Erythroblast (primary cell): ENCODE measurements at regions not wholly inside any gene's neighbourhood (a gene's known extent, or its start where the extent isn't known, plus 50 kb on each side); places are given as distances from the start of the nearest gene placed in this dataset.

Experiments
- GATA1 ChIP-seq: IDR thresholded peaks from 2 replicates; pipeline ENCODE4 v1.6.1; 2011; ENCODE audit warnings: low read depth, mild to moderate bottlenecking, control low read depth, low read length, moderate library complexity
- POLR2A ChIP-seq: IDR thresholded peaks from 2 replicates; pipeline ENCODE4 v1.6.1; 2011; ENCODE audit warnings: mild to moderate bottlenecking, low read length

DNA sequence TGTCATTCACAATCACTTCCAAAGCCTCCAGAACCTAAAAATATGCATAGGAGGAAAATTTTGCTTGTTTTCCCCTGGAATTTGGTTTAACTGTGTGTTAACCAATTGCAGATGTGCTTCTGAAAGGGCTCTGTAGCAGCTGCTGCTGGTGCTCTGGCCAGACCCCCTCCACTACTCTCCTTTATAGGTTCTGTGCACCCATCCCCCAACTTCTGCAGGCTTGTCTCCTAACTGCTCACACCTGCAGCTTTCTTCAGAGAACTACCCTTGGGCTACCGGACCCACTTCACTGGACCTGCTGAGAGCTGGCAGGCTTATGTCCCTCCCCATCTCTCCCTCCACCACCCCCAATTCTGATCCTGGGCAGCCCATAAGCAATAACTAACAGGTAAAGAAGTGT is 662.1 kb upstream of the DIPK2B start:
- TF ChIP-seq POLR2A (no peak), GATA1 (no peak)
